IMR-90 (cell line): ENCODE measurements at regions not wholly inside any gene's neighbourhood (a gene's known extent, or its start where the extent isn't known, plus 50 kb on each side); places are given as distances from the start of the nearest gene placed in this dataset.

Source experiments
- ATAC-seq: fragments of 200-7000 bp; cut with Tn5 transposase; 2 replicates; pipeline ENCODE4 v1.9.1; 2020; ENCODE audit warnings: low read depth, mild to moderate bottlenecking, moderate library complexity
- BruUV-seq: library from RNA; stranded (reverse); fragments of 400-500 nt; replicated peaks from 2 replicates; lab custom pipeline; 2021; lab: Mats Ljungman, UMichigan
- CTCF ChIA-PET: fragments of 300-600 bp; formaldehyde crosslinking; extraction: SDS; loops from one replicate; lab custom pipeline; 2021; ENCODE audit warnings: antibody characterized with exemption; lab: Yijun Ruan, JAX
- POLR2A ChIA-PET: fragments of 300-600 bp; sonication (Branson Sonifier 250); formaldehyde crosslinking; loops from one replicate; lab custom pipeline; 2022; ENCODE audit warnings: antibody characterized with exemption; ENCODE audit not compliant: unreplicated experiment; lab: Charles Lee
- DNase-seq: peaks from one replicate; pipeline ENCODE4 v3.0.0; 2013
- H2AFZ ChIP-seq: replicated peaks from 2 replicates; pipeline ENCODE3; 2013; ENCODE audit warnings: low read length, mild to moderate bottlenecking; ENCODE audit not compliant: poor library complexity
- H2AK5ac ChIP-seq: 2 replicates; pipeline ENCODE4 v1.6.1; 2013; ENCODE audit warnings: low read depth, low read length, inconsistent platforms
- H2AK9ac ChIP-seq: replicated peaks from 2 replicates; pipeline ENCODE3; 2013; ENCODE audit warnings: mild to moderate bottlenecking, low read depth, low read length, moderate library complexity; ENCODE audit not compliant: poor library complexity
- H2BK120ac ChIP-seq: 2 replicates; pipeline ENCODE4 v1.6.1; 2013; ENCODE audit warnings: low read depth, low read length, inconsistent platforms
- H2BK15ac ChIP-seq: 3 replicates; pipeline ENCODE4 v1.6.1; 2013; ENCODE audit warnings: low read depth, low read length, inconsistent platforms
- H2BK20ac ChIP-seq: 2 replicates; pipeline ENCODE4 v1.6.1; 2013; ENCODE audit warnings: low read depth, mild to moderate bottlenecking, inconsistent platforms, low read length, moderate library complexity
- H2BK5ac ChIP-seq: 2 replicates; pipeline ENCODE4 v1.6.1; 2013; ENCODE audit warnings: mild to moderate bottlenecking, low read depth, low read length, inconsistent platforms; ENCODE audit not compliant: poor library complexity, severe bottlenecking
- H3K14ac ChIP-seq: replicated peaks from 2 replicates; pipeline ENCODE4 v1.6.1; 2013; ENCODE audit warnings: low read depth, low read length, inconsistent platforms
- H3K18ac ChIP-seq: 2 replicates; pipeline ENCODE4 v1.6.1; 2013; ENCODE audit warnings: low read depth, low read length, control low read depth
- H3K23ac ChIP-seq: 2 replicates; pipeline ENCODE4 v1.6.1; 2013; ENCODE audit warnings: low read depth, low read length, inconsistent platforms
- H3K27ac ChIP-seq: 2 replicates; pipeline ENCODE4 v1.5.1; 2013; ENCODE audit warnings: mild to moderate bottlenecking, control low read depth, low read length; ENCODE audit not compliant: insufficient read depth
- H3K27me3 ChIP-seq: 2 replicates; pipeline ENCODE4 v1.6.1; 2013; ENCODE audit warnings: low read length; ENCODE audit not compliant: control insufficient read depth, insufficient read depth
- H3K36me3 ChIP-seq: 2 replicates; pipeline ENCODE4 v1.6.1; 2013; ENCODE audit warnings: low read length, mixed read lengths; ENCODE audit not compliant: control insufficient read depth, insufficient read depth
- H3K4ac ChIP-seq: 2 replicates; pipeline ENCODE4 v1.6.1; 2013; ENCODE audit warnings: low read depth, low read length, inconsistent platforms
- H3K4me1 ChIP-seq: 2 replicates; pipeline ENCODE4 v1.6.1; 2013; ENCODE audit warnings: low read length, mixed read lengths; ENCODE audit not compliant: control insufficient read depth, insufficient read depth
- H3K4me2 ChIP-seq: 2 replicates; pipeline ENCODE4 v1.6.1; 2013; ENCODE audit warnings: low read depth, mild to moderate bottlenecking, control low read depth, low read length, moderate library complexity
- H3K4me3 ChIP-seq: 2 replicates; pipeline ENCODE4 v1.5.1; 2013; ENCODE audit warnings: low read depth, mild to moderate bottlenecking, control low read depth, low read length, moderate library complexity; ENCODE audit not compliant: insufficient read depth
- H3K56ac ChIP-seq: 2 replicates; pipeline ENCODE4 v1.6.1; 2013; ENCODE audit warnings: low read length, inconsistent platforms; ENCODE audit not compliant: insufficient read depth; ENCODE audit errors: extremely low read depth
- H3K79me1 ChIP-seq, 2 experiments: 2 replicates each; pipeline ENCODE4 v1.6.1; 2013; ENCODE audit warnings: low read length in 2 of 2, inconsistent platforms in 1 of 2, low read depth in 1 of 2
- H3K9ac ChIP-seq: 2 replicates; pipeline ENCODE4 v1.6.1; 2013; ENCODE audit warnings: low read depth, low read length, control low read depth
- H3K9me1 ChIP-seq: 2 replicates; pipeline ENCODE4 v1.6.1; 2013; ENCODE audit warnings: low read length, inconsistent platforms; ENCODE audit not compliant: insufficient read depth
- H3K9me3 ChIP-seq: 2 replicates; pipeline ENCODE4 v1.6.1; 2013; ENCODE audit warnings: low read length; ENCODE audit not compliant: control insufficient read depth, insufficient read depth
- H4K20me1 ChIP-seq: 2 replicates; pipeline ENCODE4 v1.6.1; 2013; ENCODE audit warnings: low read length, inconsistent platforms; ENCODE audit not compliant: insufficient read depth
- H4K5ac ChIP-seq: 2 replicates; pipeline ENCODE4 v1.6.1; 2013; ENCODE audit warnings: mild to moderate bottlenecking, low read depth, low read length, control low read depth
- H4K8ac ChIP-seq, 2 experiments: 2 replicates each; pipeline ENCODE4 v1.6.1; 2013; ENCODE audit warnings: low read depth in 2 of 2, low read length in 2 of 2, control low read depth in 1 of 2, inconsistent platforms in 1 of 2
- H4K91ac ChIP-seq: 2 replicates; pipeline ENCODE4 v1.6.1; 2013; ENCODE audit warnings: low read depth, low read length, inconsistent platforms; ENCODE audit not compliant: insufficient read depth
- FOS ChIP-seq: fragments of 150-350 bp; IDR thresholded peaks from 2 replicates; pipeline ENCODE4 v1.6.1; 2016; ENCODE audit warnings: low read depth, low read length
- MAZ ChIP-seq: IDR thresholded peaks from 2 replicates; pipeline ENCODE4 v1.6.1; 2012; ENCODE audit warnings: low read depth, mild to moderate bottlenecking, low read length, improper control_type of control experiment, moderate library complexity, borderline replicate concordance
- MXI1 ChIP-seq: IDR thresholded peaks from 2 replicates; pipeline ENCODE4 v1.6.1; 2012; ENCODE audit warnings: low read depth, mild to moderate bottlenecking, low read length, moderate library complexity, borderline replicate concordance
- RAD21 ChIP-seq: IDR thresholded peaks from 2 replicates; pipeline ENCODE4 v1.6.1; 2012; ENCODE audit warnings: low read length, improper control_type of control experiment
- RCOR1 ChIP-seq: IDR thresholded peaks from 2 replicates; pipeline ENCODE4 v1.6.1; 2012; ENCODE audit warnings: mild to moderate bottlenecking, low read length, improper control_type of control experiment; ENCODE audit not compliant: insufficient replicate concordance
- RFX5 ChIP-seq: IDR thresholded peaks from 2 replicates; pipeline ENCODE4 v1.8.0; 2012; ENCODE audit warnings: low read depth, mild to moderate bottlenecking, low read length, moderate library complexity
- SMC3 ChIP-seq: fragments of 150-350 bp; IDR thresholded peaks from 2 replicates; pipeline ENCODE4 v1.6.1; 2016; ENCODE audit warnings: low read depth, mild to moderate bottlenecking, antibody characterized with exemption, low read length, moderate library complexity
- USF2 ChIP-seq: fragments of 150-350 bp; IDR thresholded peaks from 2 replicates; pipeline ENCODE4 v1.6.1; 2017; ENCODE audit warnings: mild to moderate bottlenecking, antibody characterized with exemption, low read length, low read depth
- WGBS, 2 experiments: methylation state at CpG; one replicate each; pipeline versions ENCODE4 v1.1.5 to v1.1.7; 2013; ENCODE audit warnings: missing lambda C conversion rate in 2 of 2; ENCODE audit not compliant: insufficient read length in 1 of 2; ENCODE audit errors: extremely low coverage in 2 of 2; 5-methylcytosine and 5-hydroxymethylcytosine counted together
- dilution Hi-C: fragments of 300-500 bp; cut with HindIII; formaldehyde crosslinking; loops from one replicate; pipeline ENCODE4 v1.14.3; 2018; ENCODE audit warnings: low sequenced_read_pairs; ENCODE audit not compliant: unreplicated experiment
- in situ Hi-C: fragments of 300-500 bp; cut with MboI; formaldehyde crosslinking; loops from 3 replicates; pipeline ENCODE4 v1.14.3; 2019; ENCODE audit warnings: low sequenced_read_pairs, inconsistent platforms, mixed read lengths
- intact Hi-C: fragments of 100-400 bp; cut with micrococcal nuclease; formaldehyde crosslinking; loops from 2 replicates; pipeline ENCODE4 v1.10.0; 2022
- TF ChIP-seq, protein P1 (sequence below): fragments of 150-350 bp; IDR thresholded peaks from 2 replicates; pipeline ENCODE4 v1.6.1; 2016; ENCODE audit warnings: low read depth, mild to moderate bottlenecking, low read length, moderate library complexity, borderline replicate concordance

DNA sequence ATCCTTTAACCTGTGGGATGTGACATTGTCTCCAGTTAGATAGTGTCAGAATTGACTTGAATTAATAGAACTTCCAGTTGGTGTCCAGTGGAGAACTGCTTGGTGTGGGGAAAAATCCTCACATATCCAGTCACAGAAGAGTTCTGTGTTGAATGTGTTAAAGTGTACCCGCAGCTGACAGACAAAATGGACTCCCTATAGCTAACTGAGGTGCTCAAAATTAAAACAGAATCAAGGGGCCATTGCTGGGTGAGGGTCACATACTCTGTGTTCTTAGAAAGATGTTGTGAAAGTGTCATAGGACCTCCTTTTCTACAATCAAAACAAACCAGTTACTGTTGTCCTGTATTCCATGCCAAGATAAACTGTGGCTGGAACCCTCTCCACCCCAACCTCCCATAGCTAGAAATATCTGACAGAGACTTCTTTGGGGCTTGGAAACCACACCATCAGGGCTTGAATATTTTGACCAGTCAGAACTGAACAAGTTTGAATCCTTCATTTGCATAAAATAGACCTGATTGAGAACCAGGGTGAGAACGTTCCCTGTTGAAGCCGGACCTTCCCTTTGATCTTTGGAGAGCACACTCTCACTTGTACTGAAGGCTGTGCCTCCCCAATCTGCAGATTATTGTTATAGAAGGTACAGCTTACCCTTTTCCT lies 164.0 kb upstream of the ZNF608 start:
- no peak for ATAC-seq
- H2BK120ac ChIP-seq, result no peak overlapping the region
- no peak overlapping the region for H2BK5ac ChIP-seq
- POLR2A ChIA-PET, result no interaction called here
- intact Hi-C loops (no loop called here), in situ Hi-C loops (no loop called here), dilution Hi-C loops (no loop called here)
- no peaks in the 10 kb centered on the region for H4K20me1 ChIP-seq
- peaks cover 2% of the 10 kb centered on the region; the same call in 1 of the 2 replicates for H3K9me1 ChIP-seq
- no peak overlapping the region for H3K4me2 ChIP-seq
- H2BK15ac ChIP-seq, result no peak overlapping the region
- TF ChIP-seq, protein P1, sequence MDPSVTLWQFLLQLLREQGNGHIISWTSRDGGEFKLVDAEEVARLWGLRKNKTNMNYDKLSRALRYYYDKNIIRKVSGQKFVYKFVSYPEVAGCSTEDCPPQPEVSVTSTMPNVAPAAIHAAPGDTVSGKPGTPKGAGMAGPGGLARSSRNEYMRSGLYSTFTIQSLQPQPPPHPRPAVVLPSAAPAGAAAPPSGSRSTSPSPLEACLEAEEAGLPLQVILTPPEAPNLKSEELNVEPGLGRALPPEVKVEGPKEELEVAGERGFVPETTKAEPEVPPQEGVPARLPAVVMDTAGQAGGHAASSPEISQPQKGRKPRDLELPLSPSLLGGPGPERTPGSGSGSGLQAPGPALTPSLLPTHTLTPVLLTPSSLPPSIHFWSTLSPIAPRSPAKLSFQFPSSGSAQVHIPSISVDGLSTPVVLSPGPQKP, result no peak
- no peak for TF ChIP-seq MAZ
- TF ChIP-seq SMC3, result no peak
- TF ChIP-seq RCOR1, result no peak
- TF ChIP-seq RAD21, result no peak
- TF ChIP-seq RFX5, result no peak
- TF ChIP-seq USF2, result no peak
- no peak for TF ChIP-seq MXI1
- TF ChIP-seq FOS, result no peak
- no peak overlapping the region for H3K18ac ChIP-seq
- H3K4me1 ChIP-seq, result peaks cover 12% of the 10 kb centered on the region
- H4K5ac ChIP-seq, result no peak overlapping the region
- H3K14ac ChIP-seq, result no peak overlapping the region
- no peaks in the 10 kb centered on the region for H3K79me1 ChIP-seq
- no peak overlapping the region for H3K27ac ChIP-seq
- no peak overlapping the region for H3K56ac ChIP-seq
- H3K23ac ChIP-seq, result no peak overlapping the region; the same call in 1 of the 2 replicates
- no peak overlapping the region for H2AFZ ChIP-seq
- H2AK9ac ChIP-seq, result no peak overlapping the region
- H2BK20ac ChIP-seq, result no peak overlapping the region
- H3K4ac ChIP-seq, result no peak overlapping the region
- no TSS peak for BruUV-seq
- no peak for DNase-seq
- no peak overlapping the region for H3K4me3 ChIP-seq
- H4K8ac ChIP-seq, result no peak overlapping the region
- CTCF ChIA-PET, result no interaction called here
- no peak overlapping the region for H3K9ac ChIP-seq
- no peaks in the 10 kb centered on the region for H3K36me3 ChIP-seq
- H4K91ac ChIP-seq, result no peak overlapping the region
- no peak overlapping the region for H2AK5ac ChIP-seq
- no peaks in the 10 kb centered on the region for H3K27me3 ChIP-seq
- no peaks in the 10 kb centered on the region for H3K9me3 ChIP-seq
- no CpG with 5 or more reads among the region's 3 CpGs for WGBS, 2 experiments
